NCI-H524 treated with DMSO at 0.1 percent for 48 hours (cell line): ENCODE measurements at regions not wholly inside any gene's neighbourhood (a gene's known extent, or its start where the extent isn't known, plus 50 kb on each side); places are given as distances from the start of the nearest gene placed in this dataset.
A peak's percentile ranks its signal among the peaks of the same experiment; 100 is the strongest.
"Not testable (repeated sequence)": the region's sequence is repeated elsewhere in the genome, so short reads cannot be mapped to it uniquely, and the experiment has no call there.

Experiments used
- DNase-seq: peaks from one replicate; lab custom pipeline; 2025; lab: John Stamatoyannopoulos, UW

DNA sequence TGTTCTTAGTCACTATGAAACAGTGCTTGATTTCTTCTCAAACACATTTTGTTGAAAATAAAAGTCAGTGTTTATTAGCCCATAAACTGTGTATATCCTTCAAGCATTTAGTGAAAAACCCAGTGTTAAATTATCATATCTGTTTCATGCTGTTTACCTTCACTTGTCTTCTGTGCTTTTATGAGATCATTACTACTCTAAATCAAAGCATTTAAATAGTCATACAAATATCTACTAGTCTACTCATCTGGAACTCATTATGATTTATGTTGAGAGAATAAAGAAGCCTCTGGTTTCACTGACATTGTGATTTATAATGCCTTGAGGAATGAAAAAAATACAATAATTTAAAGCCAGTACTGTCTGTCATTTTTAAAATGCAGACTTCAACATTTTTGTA, 366.5 kb downstream of the SLCO4C1 start:
- no peak for DNase-seq

DNA sequence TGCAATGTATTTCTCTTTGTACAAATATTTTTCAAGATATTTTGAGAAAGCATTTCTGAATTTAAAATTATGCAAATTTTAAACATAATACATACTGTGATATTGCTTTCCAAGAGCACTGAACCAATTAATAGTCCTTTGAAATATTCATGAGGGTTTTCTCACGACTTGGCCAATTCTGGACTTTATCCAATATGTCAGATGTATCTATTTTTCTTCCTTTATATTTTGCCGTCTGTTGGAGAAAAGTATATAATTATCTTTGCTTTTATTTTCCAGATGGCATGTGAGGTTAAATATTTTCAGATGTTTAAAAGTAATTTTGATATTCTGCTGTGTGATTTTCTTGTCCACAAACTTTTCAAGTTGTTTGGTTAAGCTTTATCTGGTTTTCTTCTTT, 378.9 kb downstream of the SLCO4C1 start:
- no peak for DNase-seq

GRCh38 chr5:101915554-101915953, 380.5 kb downstream of the SLCO4C1 start:
- DNase-seq: no peak

DNA sequence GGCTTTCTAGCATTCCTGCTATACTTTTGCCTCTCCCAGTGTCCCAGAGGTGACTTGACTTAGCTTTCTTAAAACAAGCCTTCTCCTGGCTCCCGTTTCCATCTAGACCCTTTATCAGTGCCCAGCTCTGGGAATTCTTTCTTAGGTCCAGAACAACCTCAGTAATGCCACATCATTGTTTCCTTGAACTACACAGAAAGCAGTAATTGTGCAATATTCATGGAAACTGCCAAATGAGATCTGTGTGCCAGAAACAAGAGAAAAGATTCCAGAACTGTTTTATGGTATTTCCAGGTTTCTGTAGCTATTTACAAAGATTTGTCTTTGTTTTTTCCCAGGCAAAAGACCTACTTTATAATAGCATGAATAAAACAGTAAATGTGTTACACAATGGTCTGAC, 391.3 kb downstream of the SLCO4C1 start:
- DNase-seq: no peak

DNA sequence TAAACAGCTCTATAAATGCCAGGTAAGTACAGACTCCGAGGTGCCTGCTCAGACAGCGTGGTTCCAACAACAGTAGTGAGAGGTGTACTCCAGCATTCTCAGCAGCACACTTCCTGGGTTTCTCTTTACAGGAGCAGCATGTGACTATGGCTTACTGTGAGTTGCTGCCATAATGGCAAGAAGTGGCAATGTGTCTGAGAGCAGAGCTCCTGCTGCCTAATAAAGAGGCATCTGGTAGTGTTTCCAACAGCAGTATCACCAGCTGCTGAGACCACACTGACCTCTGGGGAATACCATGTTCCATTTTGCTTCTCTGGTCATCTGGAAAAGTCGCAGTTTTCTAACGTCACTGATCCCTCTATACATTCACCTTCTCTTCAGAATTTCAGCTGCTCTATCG, 398.2 kb downstream of the SLCO4C1 start:
- DNase-seq: peak; percentile 74

DNA sequence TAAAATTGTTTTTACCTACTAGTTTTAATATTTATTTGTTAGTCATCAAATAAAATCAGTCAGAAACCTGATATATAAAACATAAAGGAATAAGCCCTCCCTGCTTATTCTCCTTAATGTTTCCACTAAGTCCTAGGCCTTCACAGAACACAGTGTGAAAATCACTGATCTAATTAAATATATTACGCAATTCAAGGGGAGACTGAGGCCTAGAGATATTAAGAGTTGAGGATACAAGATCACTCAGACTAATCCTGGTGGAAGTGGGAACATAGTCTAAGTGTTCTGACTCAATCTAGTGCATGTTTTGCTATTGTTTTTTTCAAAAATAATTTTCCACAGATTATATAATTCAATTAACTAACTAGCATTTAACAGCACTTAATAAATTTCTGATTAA, 401.1 kb downstream of the SLCO4C1 start:
- DNase-seq: no peak

DNA sequence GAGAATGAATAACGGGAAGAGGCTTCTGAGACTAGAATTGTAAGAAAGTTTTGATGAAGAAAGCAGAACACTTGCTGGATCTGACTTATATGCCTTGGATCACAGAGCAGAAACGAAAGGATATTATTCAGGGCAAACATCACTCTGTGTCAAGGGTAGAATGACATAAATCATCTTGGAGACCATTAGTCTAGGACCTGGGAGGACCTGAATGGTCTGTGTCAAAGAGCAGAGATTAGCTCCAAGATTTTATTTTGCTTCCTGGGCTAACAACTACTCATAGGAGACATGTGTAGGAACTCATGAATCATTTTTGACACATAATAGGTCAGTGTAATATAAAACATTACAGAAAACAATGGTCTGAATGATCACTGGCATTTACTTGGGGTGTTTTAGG, 417.9 kb downstream of the SLCO4C1 start:
- no peak for DNase-seq

GRCh38 chr5:101877451-101877850, 418.6 kb downstream of the SLCO4C1 start:
- no peak for DNase-seq

DNA sequence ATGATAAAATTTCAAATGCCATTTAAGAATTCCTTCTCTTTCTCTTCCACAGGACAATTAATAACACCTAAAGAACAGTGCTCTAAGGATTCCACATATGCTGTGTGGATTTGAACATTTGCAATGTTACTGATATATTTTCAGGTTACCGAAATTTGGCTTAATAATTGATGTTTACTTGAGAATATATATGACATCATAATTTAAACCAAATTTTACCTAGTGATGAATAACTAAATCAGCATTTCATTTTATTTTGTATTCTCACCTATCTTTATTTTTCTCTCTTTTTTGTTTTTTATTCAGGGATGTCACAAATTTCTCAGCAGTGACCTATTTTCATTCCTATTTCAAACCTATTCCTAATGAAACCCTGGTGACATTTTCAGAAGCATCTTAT, 429.6 kb downstream of the SLCO4C1 start:
- no peak for DNase-seq

GRCh38 chr5:101860563-101860962, 435.5 kb downstream of the SLCO4C1 start:
- no peak for DNase-seq

- no peak for DNase-seq
These were observed 435.9 kb downstream of the SLCO4C1 start for GRCh38 chr5:101860145-101860544.

GRCh38 chr5:101846496-101846895, 449.6 kb downstream of the SLCO4C1 start:
- DNase-seq: no peak

DNA sequence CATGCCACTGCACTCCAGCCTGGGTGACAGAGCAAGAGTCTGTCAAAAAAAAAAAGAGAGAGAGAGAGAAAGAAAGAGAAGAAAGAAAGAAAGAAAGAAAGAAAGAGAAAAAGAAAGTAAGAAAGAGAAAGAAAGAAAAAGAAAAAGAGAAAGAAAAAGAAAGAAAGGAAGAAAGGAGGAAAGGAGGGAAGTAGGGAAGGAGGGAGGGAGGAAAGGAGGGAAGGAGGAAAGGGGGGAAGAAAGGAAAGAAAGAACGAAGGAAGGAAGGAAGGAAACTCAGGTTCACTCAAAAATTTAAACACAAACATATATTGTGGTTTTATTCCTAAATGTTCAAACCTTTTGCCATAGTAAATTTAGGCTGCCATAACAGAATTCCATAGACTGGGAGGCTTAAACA, 453.0 kb downstream of the SLCO4C1 start:
- DNase-seq: no peak

DNA sequence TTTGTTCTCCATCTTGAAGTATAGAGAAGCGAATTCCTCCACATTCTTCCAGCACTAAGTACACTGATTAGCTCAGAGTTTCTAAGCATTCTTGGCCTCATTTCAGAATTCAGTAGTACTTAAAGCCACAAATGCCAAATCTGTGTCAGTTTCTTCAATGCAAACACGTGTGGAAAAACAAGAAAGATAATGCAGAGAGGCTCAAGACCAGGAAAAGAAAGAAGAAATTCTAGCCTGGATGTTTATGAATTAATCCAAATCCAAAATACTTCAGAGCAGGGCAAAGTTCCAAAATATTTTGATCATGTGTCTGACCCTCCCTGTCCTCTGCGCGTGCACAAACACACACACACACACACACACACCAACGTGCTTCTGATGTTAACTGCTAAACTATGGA, 457.6 kb downstream of the SLCO4C1 start:
- no peak for DNase-seq

- no peak for DNase-seq
These were observed 466.8 kb downstream of the SLCO4C1 start for GRCh38 chr5:101829255-101829654.

- DNase-seq: no peak
These were observed 484.6 kb downstream of the SLCO4C1 start for GRCh38 chr5:101811466-101811865.

DNA sequence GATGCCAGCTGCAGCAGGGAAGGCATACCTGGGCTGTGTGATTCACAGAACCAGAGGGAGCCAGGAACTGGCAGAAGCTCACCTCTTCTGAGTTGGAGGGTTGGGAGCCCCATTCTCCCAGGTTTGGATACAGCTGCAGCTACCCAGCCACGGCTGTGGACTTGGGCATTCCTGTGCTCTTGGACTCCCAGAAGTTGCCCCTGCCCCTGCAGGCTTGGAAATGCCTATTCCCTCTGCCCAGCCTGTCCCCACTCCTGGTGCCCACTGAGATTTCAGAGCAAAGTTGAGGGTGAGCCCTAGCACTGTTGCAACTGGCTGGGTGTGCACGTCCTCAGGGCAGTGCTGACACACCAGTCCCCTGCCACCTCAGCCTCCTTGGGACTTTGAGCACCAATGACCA, 489.7 kb downstream of the SLCO4C1 start:
- no peak for DNase-seq

DNA sequence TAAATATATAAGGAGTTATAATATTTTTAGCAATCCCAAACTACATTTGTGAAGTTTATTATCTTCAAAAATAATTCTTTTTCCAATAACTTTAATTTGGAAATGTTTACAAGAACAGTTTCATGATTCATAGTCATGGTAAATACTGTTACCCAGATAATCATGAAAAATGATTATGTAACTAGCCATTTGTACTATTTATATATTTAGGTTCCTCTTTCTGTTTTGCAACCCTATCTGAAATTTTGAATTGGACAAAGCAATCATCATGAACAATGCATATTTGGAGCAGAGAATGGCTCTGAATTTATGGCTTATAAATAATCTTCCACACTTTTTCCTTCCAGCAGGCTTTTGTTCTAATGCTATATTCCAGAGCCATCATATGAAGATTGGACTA, 499.7 kb downstream of the SLCO4C1 start:
- no peak for DNase-seq

GRCh38 chr5:101788797-101789196, 507.3 kb downstream of the SLCO4C1 start:
- DNase-seq: no peak

DNA sequence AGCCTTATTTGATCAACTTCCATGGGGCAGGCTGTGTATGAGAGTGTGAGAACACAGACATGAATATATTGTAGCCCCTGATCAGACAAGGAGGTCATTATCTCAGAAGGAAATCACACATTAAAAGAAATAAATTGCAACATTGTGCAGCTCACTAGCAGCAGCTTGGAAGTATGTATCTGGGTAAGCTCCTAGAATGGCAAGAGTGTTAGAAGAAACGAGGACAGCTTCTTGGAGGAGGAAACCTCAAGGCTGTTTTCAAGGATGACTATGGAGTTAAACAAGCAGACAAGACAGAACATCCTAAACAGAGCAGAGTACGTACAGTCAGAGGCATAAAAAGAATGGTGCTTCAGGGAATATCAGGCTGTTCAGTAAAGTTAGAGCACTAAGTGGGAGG, 511.0 kb downstream of the SLCO4C1 start:
- DNase-seq: no peak

GRCh38 chr5:101783241-101784013, 512.7 kb downstream of the SLCO4C1 start:
- DNase-seq: no peak

GRCh38 chr5:101782352-101783103, 513.6 kb downstream of the SLCO4C1 start:
- DNase-seq: no peak

GRCh38 chr5:101751105-101751504, 545.0 kb downstream of the SLCO4C1 start:
- no peak for DNase-seq

GRCh38 chr5:101743000-101743399, 553.1 kb downstream of the SLCO4C1 start:
- not testable (repeated sequence) for DNase-seq
